ENCODE measurements at regions not wholly inside any gene's neighbourhood (a gene's known extent, or its start where the extent isn't known, plus 50 kb on each side); places are given as distances from the start of the nearest gene placed in this dataset.

DNA sequence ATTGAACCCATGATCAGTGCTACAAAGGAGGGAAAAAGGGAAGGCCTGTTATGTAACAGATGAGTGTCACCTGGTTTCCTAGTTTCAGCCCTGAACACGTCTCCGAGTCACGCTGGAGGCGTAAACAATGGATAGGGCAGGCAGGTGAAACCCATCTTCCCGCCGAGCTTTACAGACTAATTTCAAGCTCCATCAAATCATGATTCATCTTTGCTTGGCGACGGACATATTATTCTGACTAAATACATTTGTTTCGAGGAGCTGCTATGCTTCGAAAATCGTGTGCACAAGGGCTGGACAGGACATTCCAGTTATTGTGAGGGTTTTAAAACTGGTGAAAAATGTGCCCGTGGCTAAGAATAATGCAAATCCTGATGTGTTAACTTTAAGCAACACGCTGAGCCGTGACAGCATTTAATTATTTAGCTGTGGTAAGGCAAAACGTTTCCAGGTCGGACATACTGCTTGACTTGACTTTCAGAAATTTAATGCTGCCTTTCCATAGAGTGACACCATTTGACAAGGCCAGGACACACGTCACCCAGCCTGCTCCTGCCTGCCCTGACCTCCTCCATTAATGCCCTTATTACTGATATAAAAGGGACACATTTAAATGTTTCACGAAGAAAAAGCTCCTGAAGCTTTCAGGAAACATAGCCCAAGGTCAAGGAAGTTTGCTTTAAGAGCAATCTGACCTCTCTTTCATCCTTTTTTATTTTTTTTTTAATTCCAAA, 1203.5 kb upstream of the TMEM132C start:
- H3K36me3 Mint-ChIP-seq: no peaks in the 10 kb centered on the region
- H3K4me3 Mint-ChIP-seq: no peak overlapping the region
- H3K27ac Mint-ChIP-seq: no peak overlapping the region
- H3K9me3 Mint-ChIP-seq (ENCODE audit: low read depth): no peaks in the 10 kb centered on the region
- H3K4me1 Mint-ChIP-seq (ENCODE audit: low read depth): no peaks in the 10 kb centered on the region
- H3K27me3 Mint-ChIP-seq: peaks cover 1% of the 10 kb centered on the region

DNA sequence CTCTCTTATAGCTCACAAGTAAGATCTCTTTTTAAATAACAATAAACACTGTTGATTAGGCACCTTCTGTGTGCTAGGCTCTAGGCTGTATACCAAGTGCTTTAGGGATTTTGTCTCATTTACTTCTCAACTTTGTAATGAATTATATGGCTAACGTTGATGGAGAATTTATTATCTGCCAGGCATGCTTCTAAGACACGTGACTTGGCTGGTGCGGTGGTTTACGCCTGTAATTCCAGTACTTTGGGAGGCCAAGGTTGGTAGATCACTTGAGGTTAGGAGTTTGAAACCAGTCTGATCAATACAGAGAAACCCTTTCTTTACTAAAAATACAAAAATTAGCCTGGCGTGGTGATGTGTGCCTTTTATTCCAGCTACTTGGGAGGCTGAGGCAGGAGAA, 1202.8 kb upstream of the TMEM132C start:
- no peak overlapping the region for H3K27ac Mint-ChIP-seq
- no peak overlapping the region for H3K4me3 Mint-ChIP-seq
- H3K4me1 Mint-ChIP-seq (ENCODE audit: low read depth): no peaks in the 10 kb centered on the region
- H3K36me3 Mint-ChIP-seq: no peaks in the 10 kb centered on the region
- H3K27me3 Mint-ChIP-seq: peaks cover 1% of the 10 kb centered on the region
- no peaks in the 10 kb centered on the region for H3K9me3 Mint-ChIP-seq (ENCODE audit: low read depth)

DNA sequence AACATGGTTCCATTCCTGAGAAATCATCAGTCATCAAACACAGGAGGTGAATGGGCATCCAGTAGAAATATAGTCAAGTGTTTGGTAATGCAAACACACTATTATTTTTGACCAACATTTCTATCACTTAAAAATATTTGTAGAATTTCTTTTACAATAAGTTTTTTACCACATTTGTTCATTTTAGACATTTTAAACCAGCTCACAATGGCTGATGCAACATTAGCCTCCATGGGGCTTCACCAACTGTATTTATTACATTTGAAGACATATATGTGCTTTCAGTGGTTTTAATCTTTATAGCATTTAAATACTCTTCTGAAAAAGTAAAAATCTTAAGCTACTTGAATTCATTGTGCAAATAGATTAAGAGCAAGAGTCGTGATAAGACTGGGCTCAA, 1201.4 kb upstream of the TMEM132C start:
- Mint-ChIP-seq H3K27me3 (no peaks in the 10 kb centered on the region), H3K9me3 (ENCODE audit: low read depth) (no peaks in the 10 kb centered on the region), H3K36me3 (no peaks in the 10 kb centered on the region), H3K27ac (no peak overlapping the region), H3K4me3 (no peak overlapping the region), H3K4me1 (ENCODE audit: low read depth) (no peaks in the 10 kb centered on the region)

DNA sequence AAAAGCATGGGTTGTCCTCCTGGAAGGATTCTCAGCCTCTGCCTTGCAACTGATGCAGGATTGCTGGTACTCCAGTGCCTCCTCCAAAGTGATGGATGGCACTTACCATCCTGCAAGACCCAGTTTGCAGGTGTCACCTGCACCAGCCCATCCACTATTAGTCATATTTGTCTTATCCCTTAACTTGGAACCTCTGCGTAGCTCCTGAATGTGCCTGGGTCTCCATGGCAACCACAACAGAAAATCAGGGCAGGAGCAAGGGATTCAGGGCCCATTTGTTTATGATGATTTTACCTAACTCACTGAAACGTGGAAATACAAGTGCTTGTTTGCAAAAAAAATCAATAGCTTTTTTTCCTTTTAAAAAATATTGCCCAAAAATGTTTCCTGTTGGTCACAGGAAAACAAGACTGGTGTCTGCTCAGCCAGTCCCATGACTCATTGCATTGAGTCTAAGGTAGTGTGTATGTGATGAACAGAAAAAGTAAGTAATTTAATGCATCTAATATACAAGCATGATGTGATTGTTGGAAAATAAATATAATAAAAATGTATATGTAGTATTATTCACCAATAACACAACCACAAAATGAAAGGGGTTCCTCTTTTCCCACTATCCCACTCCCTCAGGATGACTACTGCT, 1196.3 kb upstream of the TMEM132C start:
- peaks cover 3% of the 10 kb centered on the region for H3K27me3 Mint-ChIP-seq
- H3K36me3 Mint-ChIP-seq: no peaks in the 10 kb centered on the region
- H3K9me3 Mint-ChIP-seq (ENCODE audit: low read depth): no peaks in the 10 kb centered on the region

DNA sequence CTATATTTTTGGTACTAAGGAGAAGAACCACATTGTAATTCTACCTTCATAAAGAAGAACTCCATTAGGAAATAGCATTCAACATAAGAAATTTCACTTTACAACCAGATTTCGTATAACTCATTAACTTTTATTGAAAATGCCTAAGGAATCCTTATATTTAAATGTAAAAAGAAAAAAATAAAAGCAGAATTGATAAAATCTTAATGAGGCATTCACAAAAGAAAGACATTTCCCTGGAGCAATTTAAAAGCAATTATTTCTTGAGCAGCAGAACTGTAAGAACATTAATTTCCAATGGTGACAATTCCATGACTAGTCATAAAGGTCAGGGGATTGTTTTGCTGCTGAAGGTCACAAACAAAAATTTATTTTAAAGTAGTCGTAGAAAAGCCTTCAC, 1192.8 kb upstream of the TMEM132C start:
- Mint-ChIP-seq H3K27me3 (peaks cover 9% of the 10 kb centered on the region), H3K27ac (no peak overlapping the region), H3K4me3 (no peak overlapping the region), H3K4me1 (ENCODE audit: low read depth) (no peaks in the 10 kb centered on the region), H3K9me3 (ENCODE audit: low read depth) (no peaks in the 10 kb centered on the region), H3K36me3 (no peaks in the 10 kb centered on the region)

More for the DNA sequence above, 1196.3 kb upstream of the TMEM132C start:
- H3K4me3 Mint-ChIP-seq: no peak overlapping the region
- H3K27ac Mint-ChIP-seq: no peak overlapping the region
- no peaks in the 10 kb centered on the region for H3K4me1 Mint-ChIP-seq (ENCODE audit: low read depth)

DNA sequence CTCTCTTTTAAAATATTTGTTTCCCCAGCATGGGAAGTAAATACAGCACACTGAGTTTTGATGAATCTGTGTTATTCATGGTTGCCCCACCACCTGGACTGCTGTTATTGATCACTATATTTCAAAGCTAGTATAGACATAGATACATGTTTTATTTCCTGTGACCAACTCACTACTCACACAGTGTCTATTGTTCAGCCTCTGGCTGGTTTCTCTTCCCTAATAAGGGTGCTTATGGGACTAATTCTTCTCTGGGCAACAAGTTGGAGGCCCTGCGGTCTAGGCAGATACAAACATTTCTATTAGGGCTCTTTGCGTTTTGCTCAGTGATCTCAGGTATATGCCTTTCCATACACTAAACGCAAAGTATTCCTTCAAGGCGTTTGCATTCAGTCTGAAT, 1191.0 kb upstream of the TMEM132C start:
- peaks cover 9% of the 10 kb centered on the region for H3K27me3 Mint-ChIP-seq
- H3K9me3 Mint-ChIP-seq (ENCODE audit: low read depth): no peaks in the 10 kb centered on the region

DNA sequence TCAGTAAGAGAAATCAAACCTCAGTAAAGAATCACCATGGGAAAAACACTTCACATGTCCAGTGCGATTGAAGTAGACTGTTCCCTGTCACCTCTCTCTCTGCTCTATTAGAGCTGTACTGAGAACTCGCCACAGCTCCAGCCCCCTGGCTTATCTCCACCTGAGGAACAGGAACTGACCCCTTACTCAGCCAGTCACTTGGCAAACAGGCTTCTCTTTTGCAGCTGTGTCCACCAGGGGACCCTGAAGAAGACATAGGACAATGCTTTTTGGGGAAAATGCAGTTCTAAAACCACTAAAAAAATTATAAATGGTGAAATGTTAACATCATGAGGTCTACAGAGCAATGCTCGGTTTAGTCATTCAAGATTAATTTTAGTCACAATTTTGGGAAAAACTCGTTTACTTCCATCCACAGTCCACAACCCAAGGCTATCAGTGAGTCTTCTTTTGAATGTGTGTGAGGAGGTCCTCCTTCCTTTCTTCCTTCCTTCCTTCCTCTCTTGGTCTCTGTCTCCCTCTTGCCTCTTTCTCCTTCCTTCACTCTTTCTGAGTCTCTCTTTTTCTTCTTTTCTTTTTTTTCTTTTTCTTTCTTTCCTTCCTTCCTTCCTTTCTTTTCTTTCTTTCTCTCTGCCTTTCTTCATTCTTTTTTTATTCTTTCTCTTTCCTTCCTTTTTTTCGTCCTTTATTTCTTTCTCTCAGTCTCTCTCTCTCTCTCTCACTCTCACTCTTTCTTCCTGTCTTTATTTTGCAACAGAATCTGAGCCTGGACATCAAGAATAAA, 1189.5 kb upstream of the TMEM132C start:
- H3K9me3 Mint-ChIP-seq (ENCODE audit: low read depth): no peaks in the 10 kb centered on the region

More for the DNA sequence above, 1191.0 kb upstream of the TMEM132C start:
- H3K4me3 Mint-ChIP-seq: no peak overlapping the region
- no peaks in the 10 kb centered on the region for H3K36me3 Mint-ChIP-seq
- H3K27ac Mint-ChIP-seq: no peak overlapping the region
- H3K4me1 Mint-ChIP-seq (ENCODE audit: low read depth): no peaks in the 10 kb centered on the region

DNA sequence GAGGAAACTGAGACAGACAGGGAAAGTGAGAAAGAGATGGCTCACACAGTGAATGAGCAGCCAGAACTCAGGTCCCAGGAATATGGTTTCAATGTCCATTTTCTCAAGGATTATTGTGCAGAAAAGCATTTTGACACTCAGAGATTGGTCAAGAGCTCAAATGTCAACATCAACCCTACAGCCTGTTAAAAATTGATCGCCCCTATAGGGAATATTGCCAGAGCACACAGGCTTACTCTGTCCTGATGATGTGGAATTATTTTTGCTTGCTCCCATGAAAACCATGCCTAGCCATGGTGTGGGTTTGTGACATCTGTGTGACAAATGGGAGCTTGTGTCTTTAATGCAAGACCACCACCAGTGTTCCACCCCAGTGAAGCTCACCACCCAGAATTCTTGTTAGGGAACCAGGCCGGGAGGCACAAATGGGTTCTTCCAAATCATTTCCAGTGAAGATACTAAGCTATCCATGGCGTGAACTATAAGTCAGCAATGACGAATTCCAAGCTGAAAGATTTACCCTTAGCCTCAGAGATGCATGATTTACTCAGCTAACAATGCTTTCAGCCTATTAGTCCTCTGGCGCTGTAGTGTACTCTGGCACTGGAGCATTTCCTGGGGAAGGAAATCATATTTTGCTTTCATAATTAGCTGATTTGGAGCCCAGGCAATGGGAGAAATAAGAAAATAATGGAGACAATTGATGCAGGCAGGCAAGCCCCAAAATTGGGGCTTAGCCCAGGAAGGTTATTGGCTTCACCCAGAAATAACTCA, 1188.2 kb upstream of the TMEM132C start:
- no peaks in the 10 kb centered on the region for H3K36me3 Mint-ChIP-seq
- H3K27ac Mint-ChIP-seq: no peak overlapping the region
- peaks cover 9% of the 10 kb centered on the region for H3K27me3 Mint-ChIP-seq
- H3K4me1 Mint-ChIP-seq (ENCODE audit: low read depth): peaks cover 9% of the 10 kb centered on the region
- H3K9me3 Mint-ChIP-seq (ENCODE audit: low read depth): no peaks in the 10 kb centered on the region
- H3K4me3 Mint-ChIP-seq: no peak overlapping the region

More for the DNA sequence above, 1189.5 kb upstream of the TMEM132C start:
- peaks cover 9% of the 10 kb centered on the region for H3K27me3 Mint-ChIP-seq
- H3K36me3 Mint-ChIP-seq: no peaks in the 10 kb centered on the region
- no peaks in the 10 kb centered on the region for H3K4me1 Mint-ChIP-seq (ENCODE audit: low read depth)
- no peak overlapping the region for H3K27ac Mint-ChIP-seq
- no peak overlapping the region for H3K4me3 Mint-ChIP-seq

DNA sequence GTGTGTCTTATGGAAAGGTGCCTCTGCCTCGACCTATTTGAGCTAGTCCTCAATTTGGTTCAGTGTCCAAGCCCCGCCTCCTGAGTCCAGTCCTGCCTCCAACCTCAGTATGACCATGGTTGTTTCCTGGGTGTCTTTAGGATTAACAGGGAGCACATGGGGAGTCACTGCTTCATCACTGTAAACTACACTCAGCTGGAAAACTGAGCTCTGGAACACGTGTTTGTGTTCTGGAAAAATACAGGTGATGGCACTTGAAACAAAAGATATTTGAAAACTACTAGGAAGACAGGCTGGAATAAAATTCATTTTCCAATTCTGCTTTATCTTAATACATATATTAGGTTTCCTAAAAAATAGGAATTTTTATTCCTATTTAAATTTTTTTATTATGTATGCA, 1187.3 kb upstream of the TMEM132C start:
- Mint-ChIP-seq H3K27me3 (peaks cover 9% of the 10 kb centered on the region), H3K27ac (no peak overlapping the region), H3K4me1 (ENCODE audit: low read depth) (peaks cover 12% of the 10 kb centered on the region), H3K36me3 (no peaks in the 10 kb centered on the region), H3K4me3 (no peak overlapping the region), H3K9me3 (ENCODE audit: low read depth) (no peaks in the 10 kb centered on the region)

DNA sequence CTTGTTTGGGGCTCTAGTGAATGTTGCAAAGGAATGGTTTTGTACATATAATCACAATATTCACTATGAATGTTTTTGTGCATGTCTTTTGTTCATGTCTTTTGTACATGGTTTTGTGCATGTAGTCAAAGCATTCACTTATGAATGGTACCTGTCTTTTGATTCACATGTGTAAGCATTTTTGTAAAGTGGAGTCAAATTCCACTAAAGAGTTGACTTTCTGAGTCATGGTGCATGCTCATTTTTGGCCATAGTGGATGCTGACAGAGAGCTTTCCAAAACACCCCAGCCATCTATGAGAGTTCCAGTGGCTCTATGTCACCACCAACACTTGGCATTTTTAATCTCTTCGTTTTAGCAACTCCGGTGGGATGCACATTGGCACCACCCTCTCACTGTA, 1185.9 kb upstream of the TMEM132C start:
- H3K4me1 Mint-ChIP-seq (ENCODE audit: low read depth): peaks cover 12% of the 10 kb centered on the region
- H3K27ac Mint-ChIP-seq: no peak overlapping the region
- no peak overlapping the region for H3K4me3 Mint-ChIP-seq
- H3K27me3 Mint-ChIP-seq: peaks cover 3% of the 10 kb centered on the region
- H3K36me3 Mint-ChIP-seq: no peaks in the 10 kb centered on the region
- H3K9me3 Mint-ChIP-seq (ENCODE audit: low read depth): no peaks in the 10 kb centered on the region

DNA sequence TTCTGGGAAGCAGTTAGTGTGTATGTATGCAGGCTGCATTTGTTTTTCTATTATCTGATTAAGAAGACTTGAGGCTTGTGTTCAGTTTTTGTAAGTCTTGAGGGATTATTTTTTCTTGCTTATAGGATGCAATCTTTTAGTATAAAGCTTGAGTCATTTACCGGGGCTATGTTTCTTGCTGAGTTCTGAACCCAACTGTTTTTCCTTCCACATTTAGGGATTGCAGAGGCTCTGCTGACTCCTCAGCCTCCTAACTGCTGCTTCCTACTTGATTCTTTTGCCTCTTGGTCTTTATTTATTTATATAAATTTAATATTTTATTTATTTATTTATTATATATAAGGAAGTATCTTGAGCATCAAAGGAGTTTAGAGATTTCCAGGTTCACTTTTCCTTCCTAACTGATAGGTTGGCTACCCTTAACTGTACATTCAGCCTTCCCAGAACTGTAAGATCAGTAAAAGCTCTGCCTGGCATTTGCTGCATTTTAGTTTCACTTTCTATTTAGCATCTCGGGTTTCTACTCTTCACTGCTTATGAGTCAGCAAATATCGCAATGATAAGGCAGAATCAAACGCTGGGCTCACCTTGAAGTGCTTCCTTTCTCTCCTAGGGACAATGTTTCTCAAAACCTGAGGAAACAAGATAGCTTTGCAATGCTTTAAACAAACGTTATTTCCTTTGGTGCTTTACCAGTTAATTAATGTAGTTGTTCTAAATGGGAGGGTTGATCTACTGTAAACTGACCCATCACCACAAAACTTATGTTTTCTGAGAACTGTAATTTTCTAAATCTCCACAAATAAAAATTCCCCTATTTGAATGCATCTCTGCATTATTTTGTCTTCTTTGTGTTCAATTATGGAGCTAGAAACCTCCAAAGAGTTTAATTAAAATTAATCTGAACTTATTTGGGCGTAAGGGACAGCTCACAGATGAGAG, 1183.7 kb upstream of the TMEM132C start:
- Mint-ChIP-seq H3K4me3 (peak overlapping the region; percentile 77), H3K27ac (peak overlapping the region; percentile 19), H3K36me3 (no peaks in the 10 kb centered on the region), H3K27me3 (no peaks in the 10 kb centered on the region), H3K4me1 (ENCODE audit: low read depth) (peaks cover 12% of the 10 kb centered on the region), H3K9me3 (ENCODE audit: low read depth) (no peaks in the 10 kb centered on the region)

DNA sequence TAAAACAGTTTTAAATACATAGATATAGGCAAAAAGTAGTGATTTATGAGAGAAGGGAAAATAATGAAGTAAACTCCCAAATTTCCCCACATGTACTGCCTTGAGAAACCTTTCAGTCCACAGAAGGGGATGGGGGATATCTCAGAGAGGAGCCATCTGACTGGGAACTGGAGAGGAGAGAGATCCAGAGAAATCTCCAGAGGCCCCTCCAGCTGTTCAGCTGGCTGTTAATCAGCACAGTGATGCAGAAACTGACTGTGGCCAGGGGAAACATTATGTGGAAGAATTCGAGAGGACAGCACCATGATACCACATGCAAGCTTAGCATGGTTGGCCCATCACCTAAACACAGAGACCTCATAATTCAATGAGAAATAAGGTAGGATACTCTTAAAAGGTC, 1165.9 kb upstream of the TMEM132C start:
- Mint-ChIP-seq H3K27ac (no peak overlapping the region), H3K4me1 (ENCODE audit: low read depth) (no peaks in the 10 kb centered on the region), H3K36me3 (no peaks in the 10 kb centered on the region), H3K9me3 (ENCODE audit: low read depth) (no peaks in the 10 kb centered on the region), H3K27me3 (peaks cover 2% of the 10 kb centered on the region), H3K4me3 (no peak overlapping the region)

DNA sequence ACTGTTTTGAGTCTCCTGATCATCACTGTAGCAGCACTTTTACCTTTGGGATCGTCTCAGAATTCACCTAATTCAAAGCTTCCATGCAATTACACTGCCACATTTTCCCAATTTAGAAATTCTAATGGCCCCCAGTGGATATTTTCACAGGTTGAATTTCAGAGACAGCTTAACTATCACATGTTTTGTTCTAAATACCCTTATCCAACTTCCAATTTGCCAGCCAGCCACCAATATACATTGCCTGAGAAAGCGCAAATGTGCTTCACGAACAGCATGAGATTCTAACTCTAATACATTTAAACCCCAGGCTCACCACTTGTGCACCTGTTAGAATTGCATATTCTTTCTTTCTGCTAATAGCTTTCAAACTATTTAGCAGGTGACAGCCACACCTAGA, 1160.9 kb upstream of the TMEM132C start:
- Mint-ChIP-seq H3K4me1 (ENCODE audit: low read depth) (no peaks in the 10 kb centered on the region), H3K9me3 (ENCODE audit: low read depth) (no peaks in the 10 kb centered on the region), H3K4me3 (no peak overlapping the region), H3K36me3 (no peaks in the 10 kb centered on the region), H3K27me3 (peaks cover 16% of the 10 kb centered on the region), H3K27ac (no peak overlapping the region)

DNA sequence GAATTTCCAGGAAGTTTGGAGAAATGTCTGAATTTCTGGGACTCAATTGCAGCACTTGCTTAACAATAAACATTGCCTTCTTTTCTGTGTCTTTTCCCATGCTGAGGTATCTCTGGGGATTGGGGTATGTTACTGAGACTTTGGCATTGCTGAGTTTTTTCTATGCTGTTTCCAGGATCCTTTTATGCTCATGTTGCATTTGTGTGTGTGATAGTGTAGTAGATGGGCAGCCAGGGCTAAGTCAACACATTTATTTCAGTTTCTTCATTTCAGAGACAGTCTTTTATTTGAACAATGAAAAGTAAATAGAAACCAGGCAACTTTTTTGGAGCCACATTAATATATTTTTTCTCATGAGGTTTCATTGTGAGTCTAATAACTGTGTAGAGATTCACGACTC, 1160.3 kb upstream of the TMEM132C start:
- Mint-ChIP-seq H3K27me3 (peaks cover 14% of the 10 kb centered on the region), H3K36me3 (no peaks in the 10 kb centered on the region), H3K27ac (no peak overlapping the region), H3K4me1 (ENCODE audit: low read depth) (no peaks in the 10 kb centered on the region), H3K9me3 (ENCODE audit: low read depth) (no peaks in the 10 kb centered on the region), H3K4me3 (no peak overlapping the region)
